Suprapubic skin (tissue), 3 donors: ENCODE measurements at regions not wholly inside any gene's neighbourhood (a gene's known extent, or its start where the extent isn't known, plus 50 kb on each side); places are given as distances from the start of the nearest gene placed in this dataset.

Experiments
- CTCF ChIP-seq, 2 donors: fragments of 200-600 bp in 1 of 2; fragments of 450-650 bp in 1 of 2; sonication (generic) in 1 of 2; IDR thresholded peaks; one replicate each; pipeline ENCODE4 v1.5.1; 2016 to 2019; ENCODE audit warnings: antibody characterized with exemption in 2 of 2, mild to moderate bottlenecking in 1 of 2, moderate library complexity in 1 of 2
- POLR2AphosphoS5 ChIP-seq, 3 donors: sonication (generic); formaldehyde crosslinking; IDR thresholded peaks; one replicate each; pipeline ENCODE4 v1.6.1; 2017; ENCODE audit warnings: antibody characterized with exemption in 3 of 3

- TF ChIP-seq CTCF (IDR thresholded peaks at IDR 0.05) (no peak), POLR2AphosphoS5 (IDR thresholded peaks at IDR 0.05) (no peak)
These were observed 102.9 kb upstream of the PPP1R26 start for GRCh38 chr9:135376511-135377265.
